ENCODE measurements at regions not wholly inside any gene's neighbourhood (a gene's known extent, or its start where the extent isn't known, plus 50 kb on each side); places are given as distances from the start of the nearest gene placed in this dataset.
"Not testable (repeated sequence)": the region's sequence is repeated elsewhere in the genome, so short reads cannot be mapped to it uniquely, and the experiment has no call there.

DNA sequence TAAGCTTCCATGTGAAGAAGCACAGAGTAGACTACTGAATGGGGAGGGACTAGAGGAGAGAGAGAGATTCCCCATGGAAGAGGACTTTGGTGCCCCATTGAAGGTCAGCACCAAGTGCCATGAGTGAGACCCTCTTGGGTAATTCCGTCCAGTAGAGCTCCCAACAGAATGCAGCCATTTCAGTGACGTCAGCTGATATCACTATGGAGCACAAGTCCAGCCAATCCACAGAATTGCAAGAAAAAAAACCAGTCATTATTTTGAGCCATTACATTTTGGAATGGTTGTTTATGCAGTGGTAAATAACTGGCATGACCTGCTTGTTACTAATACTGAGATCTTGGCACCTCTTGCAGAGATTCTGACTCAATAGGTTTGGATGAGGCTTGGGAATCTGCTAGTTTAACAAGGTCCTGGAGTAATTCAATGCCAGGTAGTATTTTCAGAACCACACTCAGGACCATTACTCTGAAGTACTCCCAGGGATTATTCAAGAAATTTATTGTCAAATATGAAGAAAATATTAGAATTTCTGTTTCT lies 52.6 kb upstream of the SP8 start:
- no peak for DNase-seq

DNA sequence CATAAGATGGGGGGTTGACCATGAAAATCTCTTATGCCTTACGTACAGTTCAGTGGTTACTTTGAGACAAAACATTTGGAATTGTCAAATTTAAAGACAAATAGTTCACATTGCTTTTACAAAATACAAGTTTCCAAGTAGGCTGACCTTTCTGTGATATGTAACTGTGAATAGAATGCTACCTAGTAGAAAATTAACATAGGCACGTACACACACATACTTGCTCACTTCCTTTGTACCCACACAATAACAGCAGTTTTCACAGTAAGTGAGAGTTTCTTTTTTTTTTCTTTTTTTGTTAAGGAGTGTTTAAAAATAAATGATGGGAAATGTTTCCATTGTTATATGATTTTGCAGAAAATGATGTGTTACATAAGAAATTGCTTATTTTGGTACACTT lies 53.3 kb upstream of the SP8 start:
- no peak for DNase-seq

DNA sequence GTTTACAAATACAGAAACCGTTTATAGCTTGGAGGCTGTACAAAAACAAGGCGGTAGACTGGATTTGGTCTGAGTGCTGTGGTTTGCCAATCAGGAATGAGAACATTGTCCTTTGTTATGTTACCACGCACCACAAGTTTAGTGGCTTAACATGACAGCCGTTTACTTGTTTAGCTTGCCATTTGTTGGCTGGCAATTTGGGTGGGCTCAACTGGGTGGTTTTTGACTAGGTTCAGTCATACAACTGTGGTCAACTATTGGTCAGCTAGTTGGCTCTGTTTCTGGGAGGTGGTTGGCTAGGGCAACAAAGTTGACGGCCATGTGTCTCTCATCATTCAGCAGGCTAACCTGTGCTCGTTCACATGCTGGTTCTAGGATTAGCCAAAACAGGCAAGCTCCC lies 60.1 kb upstream of the SP8 start:
- no peak for DNase-seq

DNA sequence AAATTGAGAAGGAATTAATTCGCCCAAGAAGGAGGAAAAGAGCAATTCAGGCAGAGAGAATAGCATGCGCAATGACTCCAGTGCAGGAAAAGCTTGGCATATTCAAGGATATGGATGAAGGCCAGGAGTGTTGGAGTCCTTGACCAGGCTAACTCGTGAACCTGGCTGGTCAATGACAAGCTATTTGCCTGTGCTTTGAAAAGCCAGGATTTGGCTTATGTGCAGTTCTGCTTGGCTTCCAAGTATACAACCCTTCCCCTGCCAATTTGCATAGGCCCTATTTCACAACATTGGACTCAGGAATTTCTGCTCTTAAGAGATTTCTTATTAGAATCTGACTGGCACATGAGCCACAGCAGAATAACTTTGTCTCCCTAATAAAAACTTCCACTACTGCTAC lies 72.3 kb upstream of the SP8 start:
- no peak for DNase-seq

DNA sequence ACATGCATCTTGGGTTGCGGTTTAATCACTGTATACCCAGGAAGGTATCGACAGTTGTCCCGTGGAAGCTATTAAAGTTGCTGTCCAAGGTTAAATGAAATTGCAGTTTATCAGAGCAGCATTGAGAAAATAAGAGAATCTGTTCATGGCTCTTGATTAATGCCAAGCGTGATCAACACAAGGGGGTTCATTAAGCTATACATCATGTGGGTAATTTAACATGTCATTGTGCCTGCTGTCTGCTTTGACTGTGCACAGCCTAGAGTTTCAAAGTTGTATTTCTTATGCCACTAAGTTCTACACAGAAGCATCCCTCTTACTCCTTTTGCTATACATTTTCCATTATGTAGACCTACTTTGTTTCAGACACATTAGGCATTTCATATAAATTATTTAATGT lies 74.8 kb upstream of the SP8 start:
- no peak for DNase-seq

DNA sequence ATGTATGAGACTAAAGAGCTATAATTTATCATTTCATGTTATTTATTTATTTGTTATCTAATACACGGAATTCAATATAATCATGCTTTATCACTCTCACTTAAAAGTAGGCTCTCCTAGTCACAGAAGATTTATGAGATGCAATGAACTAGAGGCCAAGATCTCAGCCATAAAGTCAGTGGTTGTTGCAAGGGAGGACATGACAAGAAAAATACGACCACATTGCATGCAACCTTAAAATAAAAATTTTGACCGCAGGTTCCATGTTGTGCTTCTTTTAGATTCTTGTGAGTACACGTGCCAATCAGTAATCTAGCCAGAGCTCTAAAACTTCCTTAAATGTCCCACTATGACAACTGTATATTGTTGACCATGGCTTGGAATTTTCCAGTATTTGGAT lies 75.9 kb upstream of the SP8 start:
- DNase-seq, result no peak

DNA sequence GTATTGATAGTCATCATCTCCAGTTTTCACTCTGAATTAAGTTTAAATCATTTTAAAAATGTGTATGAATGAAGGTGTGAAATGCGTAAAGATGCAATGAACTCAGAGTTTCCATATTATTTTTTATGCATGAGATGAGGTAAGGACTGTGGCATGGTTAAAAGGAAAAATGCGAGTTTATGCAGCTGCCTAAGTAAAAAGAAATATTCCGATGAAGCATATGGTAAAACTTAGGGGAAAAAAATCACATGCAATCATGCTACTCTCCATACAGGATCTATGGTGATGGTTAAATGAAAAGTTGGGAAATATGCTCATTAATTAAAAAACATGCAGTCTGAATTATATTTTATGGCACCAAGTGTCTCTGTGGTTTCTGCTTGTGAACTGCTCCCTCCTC lies 77.5 kb upstream of the SP8 start:
- DNase-seq, result no peak

DNA sequence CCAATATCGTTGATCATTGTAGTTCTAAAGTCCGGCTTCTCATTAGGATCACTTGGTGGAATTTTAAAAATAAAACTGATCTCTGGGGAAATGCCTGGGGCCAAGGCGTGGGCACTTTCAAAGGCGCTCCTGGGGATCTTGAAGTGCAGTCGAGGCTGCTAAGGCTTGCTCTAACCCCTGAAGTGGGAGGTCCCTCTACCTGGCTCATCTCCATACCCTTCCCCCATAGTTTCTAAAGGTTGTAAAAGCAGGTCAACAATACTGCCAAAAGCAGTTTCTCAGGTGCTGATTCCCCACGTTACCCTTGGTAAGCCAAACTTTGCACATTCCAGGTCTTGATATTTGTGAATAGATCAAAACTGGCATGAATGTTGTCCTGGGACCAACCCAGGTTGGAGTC lies 79.0 kb upstream of the SP8 start:
- no peak for DNase-seq

DNA sequence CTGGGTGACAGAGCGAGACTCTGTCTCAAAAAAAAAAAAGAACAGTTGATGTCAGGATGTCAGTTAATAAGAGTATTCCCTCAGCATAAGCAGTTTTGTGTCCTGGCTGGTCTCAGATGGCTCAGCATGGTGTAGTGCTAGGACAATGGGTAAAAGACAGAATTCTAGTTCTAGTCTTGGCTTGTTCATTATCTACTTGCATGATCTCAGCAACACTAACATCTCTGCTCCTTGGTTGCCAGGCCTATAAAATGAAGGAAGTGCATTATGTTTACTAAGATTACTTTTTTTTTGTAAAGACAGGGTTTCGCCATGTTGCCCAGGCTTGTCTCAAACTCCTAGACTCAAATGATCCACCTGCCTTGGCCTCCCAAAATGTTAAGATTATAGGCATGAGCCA lies 84.3 kb upstream of the SP8 start:
- DNase-seq, result no peak

DNA sequence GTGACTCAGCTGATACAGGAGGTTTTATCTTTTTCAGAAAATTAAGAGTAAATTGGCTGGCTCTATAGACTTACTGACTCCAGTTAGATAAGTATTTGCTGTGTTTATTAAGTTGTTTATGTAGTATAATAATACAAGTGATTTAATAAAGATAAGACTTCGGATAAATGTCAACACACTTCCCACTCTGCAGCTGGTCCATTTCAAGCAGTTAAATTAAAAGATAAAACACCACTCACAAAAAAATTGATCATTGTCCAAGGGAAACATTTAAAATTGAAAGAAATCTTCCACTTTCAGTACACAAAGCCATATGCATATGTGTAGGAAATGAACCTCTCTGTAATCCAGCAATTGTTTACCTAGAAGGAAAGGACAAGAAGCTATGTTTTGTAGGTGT lies 106.1 kb upstream of the SP8 start:
- DNase-seq, result no peak

DNA sequence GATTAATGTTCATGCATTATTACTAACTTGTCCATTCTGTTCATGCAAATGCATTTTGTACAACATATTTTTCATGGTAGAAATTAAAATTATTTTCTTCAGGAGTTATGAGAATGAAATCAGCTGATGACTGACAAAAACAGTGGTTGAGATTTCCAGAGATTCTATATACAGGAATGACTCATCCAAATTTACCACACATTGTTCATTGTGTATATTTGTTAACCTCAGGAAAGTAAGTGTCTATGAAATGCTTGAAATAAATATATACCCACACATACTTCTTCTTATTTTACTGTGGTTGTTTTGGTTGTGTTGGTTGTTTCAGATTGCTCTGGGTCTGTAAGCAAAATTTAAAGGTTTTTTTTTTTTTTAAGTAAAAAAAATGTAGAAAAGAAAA lies 108.1 kb upstream of the SP8 start:
- DNase-seq, result no peak

DNA sequence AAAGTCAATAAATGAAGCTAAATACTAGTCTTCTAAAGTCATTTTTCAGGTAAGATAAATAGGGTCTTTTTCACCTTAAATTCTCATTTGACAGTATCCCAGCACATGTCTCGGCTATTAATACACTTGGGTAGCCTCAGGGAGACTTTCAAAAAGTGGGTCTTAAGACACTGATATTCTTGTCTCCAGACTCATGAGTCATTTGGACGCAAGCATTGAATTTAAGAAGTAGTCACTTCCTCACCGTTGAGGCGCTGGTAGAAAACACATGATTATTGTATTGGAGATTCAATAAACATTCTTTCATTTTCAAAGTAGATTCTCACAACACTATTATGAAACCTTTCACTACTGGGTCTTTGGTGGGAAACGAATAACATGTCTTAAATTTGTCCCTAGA lies 108.9 kb upstream of the SP8 start:
- peak; percentile 2 for DNase-seq

DNA sequence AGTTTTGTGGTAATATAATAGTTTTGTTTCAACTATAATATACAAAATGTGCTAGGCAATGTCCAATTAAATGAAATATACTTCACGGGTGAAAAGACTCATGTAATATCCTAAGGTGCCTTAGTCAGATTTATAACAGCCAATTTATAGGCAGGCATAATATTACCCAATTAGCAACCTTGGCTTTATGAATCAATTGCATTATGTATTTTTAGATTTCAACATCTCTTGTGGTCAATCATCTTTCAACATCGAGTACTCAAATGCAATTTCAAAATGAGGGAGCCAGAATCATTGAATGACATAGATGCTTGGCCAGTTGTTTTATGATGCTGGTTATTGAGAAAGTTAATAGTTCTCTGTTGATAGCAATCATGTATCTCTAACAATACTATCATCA lies 110.3 kb upstream of the SP8 start:
- peak in 1 of 2 donors; percentile 15 for DNase-seq

DNA sequence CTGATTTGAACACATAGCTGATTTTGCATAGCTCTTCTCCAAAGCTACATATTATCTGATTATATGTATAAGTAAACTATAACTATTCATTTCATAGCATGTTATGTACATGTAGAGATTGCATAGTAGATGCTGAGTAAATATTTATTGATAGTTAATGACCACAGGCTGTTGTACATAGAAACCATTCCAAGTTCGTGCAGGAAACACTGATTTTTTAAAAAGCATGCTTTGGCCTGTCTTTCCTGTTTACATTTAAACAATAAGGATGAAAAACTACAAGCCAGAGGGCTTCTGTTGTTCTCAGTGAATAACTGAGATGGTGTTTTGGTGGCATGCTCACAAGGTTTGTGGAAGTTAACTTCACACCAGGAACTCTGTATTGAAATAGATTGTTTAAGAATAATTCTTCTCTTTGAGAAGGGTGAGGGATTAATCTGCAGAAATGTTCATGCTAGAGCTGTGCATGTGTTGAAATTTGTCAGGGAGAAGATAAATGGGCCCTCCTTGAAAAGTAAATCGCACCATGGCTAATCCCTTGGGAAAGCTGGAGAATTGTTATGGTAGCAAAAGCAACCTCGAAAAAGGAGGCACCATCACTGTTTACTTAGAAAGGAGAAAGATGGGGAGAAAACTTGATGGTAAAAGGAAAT lies 120.2 kb upstream of the SP8 start:
- no peak for DNase-seq

DNA sequence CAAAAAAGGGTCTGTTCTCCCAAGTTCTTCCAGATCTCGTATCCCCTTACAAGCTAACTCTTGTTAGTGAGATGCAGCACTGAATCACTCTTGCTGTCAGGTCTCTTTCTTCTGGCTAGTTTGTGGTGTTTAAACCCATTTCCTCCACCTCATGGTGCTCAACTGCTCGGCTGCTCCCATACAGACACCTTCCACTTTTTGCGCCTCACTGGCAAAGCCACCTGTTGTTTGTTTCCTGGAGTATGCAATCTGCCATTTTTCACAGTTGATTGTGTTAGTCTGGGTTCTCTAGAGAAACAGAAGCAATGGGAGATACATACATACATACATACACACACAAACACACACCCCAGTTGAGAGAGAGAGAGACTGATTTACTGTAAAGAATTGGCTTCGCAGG lies 124.4 kb upstream of the SP8 start:
- no peak for DNase-seq

DNA sequence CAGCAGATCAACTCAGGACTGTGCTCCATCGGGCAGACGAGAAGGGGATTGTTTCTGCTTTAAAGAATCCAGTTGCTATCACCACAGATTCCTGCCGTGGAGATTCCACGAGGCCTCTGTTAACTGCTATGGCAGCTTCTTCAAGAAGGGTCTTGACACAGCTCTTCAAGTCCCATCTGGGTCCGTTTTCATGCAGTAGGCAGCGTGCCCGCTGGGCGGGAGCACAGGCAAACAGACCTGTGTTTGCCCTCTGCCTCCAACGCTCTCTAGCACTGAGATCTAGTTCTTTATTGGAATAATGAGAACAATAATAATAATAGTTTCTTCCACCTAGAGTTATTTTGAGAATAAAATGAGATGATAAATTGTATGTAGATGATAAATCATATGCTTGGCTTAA lies 127.2 kb upstream of the SP8 start:
- DNase-seq, result no peak

DNA sequence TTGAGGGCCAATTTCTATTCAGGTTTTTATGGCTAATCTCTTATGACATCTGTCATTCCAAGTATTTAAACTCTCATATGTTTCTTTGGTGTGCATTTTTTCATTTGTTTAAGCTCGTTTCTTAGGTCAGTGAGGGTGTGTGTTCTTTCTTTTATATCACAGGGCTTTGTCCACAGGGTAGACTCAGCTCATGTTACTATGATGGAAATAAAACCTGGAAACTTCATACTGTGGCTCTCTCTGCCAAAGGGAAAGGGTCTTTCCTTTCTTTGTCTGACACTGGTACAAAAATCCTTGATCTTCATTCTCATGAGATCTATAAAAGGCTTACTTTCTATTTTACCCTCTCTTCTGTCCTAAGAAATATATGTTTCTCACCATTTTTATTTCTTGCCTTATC lies 129.6 kb upstream of the SP8 start:
- DNase-seq, result no peak

DNA sequence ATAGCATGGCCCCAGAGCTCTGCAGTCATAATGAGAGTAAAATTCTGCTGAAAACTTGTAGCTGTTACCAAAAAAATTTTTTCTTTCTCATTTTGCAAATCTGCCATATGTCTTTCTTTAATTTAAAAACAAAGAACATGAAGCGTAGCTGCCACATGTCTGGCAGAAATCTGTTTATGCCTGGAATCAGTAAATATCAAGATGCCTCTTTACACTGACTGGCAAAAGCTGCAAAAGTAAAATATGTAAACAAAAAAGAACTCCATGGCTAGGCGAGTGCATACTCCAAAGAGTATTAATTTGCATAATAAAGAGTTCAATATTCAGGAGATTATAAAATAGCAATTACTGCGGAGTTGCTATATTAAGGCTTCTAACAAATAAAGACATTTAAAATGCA lies 130.9 kb upstream of the SP8 start:
- DNase-seq, result no peak

DNA sequence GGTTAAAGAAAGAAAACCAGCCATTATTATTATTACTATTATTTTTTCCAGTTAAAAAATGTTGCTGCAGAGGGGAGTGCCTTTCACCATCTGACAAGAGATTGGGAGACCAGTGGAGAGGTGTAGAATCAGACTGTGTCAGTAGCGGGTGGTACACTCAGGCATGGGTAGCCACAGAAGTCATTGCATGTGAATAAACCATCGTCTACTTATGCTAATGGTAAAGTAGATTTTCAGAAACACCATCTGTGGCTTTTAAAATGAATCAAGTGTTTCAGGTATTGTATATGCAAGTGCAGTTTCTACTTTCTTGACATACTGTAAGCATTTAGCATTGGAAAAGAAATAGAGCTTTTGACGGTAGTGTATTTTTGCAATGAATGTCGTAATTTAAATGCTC lies 131.5 kb upstream of the SP8 start:
- DNase-seq, result no peak

DNA sequence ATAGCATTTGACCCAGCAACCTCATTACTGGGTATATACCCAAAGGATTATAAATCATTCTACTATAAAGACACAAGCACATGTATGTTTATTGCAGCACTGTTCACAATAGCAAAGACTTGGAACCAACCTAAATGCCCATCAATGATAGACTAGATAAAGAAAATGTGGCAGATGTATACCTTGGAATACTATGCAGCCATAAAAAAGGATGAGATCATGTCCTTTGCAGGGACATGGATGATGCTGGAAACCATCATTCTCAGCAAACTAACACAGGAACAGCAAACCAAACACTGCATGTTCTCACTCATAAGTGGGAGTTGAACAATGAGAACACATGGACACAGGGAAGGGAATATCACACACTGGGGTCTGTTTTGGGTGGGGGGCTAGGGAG lies 140.5 kb upstream of the SP8 start:
- DNase-seq, result not testable (repeated sequence)

DNA sequence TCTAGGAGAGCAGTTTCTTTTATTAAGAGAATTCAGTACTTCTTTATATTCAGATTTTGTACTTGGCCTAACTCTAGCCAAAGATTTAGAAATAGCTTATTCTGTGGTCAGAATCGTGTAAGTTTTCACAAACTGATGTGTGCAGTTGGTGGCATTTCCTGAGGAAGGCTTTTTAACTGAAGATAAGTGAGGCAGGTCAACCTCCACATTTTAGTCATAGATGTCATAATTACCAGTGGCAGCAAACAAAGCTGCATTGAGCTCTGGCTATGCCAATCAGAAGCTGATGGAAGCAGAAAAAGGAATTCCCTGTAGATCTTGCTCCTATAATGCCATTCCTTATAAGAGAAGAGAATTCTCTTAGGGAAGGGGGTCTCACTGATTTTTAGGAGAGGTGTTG lies 141.3 kb upstream of the SP8 start:
- DNase-seq, result no peak

DNA sequence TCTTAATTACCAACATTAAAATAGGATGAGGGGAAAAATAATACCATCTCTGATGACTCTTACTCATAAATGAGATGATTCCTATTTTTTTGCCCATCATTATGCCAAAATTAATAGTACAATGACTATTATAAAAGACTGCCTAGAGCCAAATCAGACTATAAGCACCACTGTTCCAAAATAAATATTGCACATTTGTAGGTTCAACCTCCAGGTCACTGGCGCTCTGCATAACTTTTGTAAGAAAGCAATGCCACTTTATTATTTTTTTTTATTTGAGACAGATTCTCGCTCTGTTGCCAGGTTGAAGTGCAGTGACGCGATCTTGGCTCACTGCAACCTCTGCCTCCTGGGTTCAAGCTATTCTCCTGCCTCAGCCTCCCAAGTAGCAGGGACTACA lies 142.5 kb upstream of the SP8 start:
- DNase-seq, result no peak

DNA sequence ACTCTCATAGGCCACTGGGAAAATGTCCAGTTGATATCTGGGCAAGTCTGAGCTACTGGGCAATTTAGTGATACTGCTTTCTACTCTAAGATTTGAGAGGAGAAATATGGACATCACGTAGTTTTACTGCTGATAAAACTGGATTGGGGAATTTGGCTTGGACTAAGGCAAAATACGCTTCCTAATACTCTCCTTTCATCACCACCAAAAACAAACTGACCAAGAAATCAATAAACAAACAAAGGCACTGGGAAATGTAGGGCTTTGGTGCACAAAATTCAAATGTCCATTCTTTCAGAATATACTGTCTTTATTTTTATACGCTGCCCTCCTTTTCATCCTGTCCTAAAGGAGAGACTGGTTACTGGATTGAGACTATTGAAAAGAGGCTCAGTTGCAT lies 145.1 kb upstream of the SP8 start:
- no peak for DNase-seq

DNA sequence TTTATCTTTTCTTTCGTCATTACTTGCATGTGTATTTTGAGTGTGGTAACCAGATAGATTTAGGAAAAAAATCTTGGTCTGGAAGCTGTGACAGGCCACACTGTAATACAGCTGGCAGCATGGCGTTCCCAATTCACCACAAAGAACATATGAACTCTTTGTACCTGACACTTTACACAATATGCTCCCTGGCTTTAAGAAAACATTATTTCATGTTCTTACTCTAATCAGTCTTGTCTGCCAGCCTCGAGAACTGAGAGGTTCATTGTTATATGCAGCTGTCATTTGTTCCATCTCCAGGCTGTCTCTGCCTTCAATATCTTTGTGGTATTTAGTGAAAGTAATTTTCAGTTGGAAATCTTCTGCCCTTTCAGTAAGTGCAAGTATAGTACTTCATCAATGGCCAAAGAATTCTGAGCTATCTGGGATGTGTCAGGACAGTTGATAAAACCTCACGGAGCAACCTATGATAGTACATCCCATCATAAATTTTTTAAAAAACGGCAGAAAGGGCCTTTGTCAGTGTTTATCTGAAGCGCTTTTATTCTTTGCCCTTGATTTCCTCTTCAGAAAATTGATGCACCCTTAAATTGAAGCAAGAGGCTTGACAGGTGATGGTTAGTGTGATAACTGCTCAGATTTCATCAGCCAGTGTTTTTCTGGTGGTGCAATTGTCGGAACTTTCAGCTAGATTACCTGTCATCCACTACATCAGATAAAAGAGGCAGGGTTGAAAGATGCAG lies 146.3 kb upstream of the SP8 start:
- no peak for DNase-seq

DNA sequence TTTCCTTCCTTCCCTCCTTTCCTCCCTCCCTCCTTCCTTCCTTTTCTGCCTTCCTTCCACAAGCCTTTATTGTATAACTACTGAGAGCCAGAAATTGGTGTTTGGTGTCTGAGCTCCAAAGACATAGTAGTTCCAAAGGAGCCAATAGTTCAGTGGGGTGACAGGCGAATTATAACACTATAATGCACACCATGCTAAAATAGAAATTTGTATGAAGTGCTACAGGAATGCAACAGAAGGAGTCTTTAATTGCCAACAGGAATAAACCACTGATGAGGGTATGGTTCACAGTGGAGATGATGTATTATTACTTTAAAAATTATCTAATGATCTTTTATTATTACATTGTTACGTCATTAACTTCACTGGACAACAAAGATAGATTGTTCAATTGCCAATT lies 158.8 kb upstream of the SP8 start:
- no peak for DNase-seq
